ENCODE measurements at regions not wholly inside any gene's neighbourhood (a gene's known extent, or its start where the extent isn't known, plus 50 kb on each side); places are given as distances from the start of the nearest gene placed in this dataset.

DNA sequence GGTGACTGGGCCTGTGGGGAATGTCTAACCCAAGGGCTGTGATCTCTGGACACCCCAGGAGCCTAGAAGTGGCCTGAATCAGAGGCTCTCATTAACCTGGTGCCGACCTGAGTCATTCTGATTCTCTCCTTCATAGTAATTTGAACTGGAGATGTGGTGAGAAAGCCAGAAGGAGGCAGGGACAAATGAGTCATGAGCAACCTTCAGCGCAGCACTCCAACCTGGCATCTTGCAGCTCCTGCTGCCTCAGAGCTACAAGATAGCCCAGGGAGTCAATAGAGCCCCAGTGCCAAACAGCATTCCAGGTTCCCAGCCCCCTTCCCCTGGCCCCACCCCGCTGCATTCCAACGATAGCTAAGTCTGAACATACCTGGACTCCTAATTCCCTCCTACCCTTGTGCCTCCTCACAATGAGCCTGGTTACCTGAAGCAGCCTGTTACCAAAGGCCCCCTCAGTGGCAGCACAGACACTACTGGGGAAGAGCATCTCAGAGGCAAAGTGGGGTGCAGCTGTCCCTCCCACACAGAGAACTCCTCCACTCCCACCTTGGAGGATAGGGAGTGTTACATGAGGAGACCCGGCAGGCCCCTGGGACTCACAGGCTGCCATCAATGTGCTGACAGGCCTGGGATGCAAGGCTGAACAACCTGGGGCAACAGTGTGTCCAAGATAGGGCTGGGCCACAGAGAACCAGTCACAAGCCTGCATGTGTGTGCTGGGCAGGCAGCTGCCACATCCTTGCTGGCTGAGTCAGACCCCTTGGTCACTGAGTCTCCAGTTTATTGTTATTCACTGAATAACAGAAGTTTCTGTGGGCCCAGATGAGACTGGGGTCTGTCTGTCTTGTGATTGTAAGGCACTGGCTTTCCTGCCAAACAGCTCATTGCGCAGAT is 76.8 kb upstream of the LEP start:
- no peak for DNase-seq (ENCODE audit: low spot score)
- BruUV-seq (replicated peaks): no TSS peak
- peaks cover 7% of the 10 kb centered on the region for H3K4me1 ChIP-seq (ENCODE audit: insufficient read depth, low read length, poor library complexity, severe bottlenecking)
- H3K27ac ChIP-seq (ENCODE audit: low read depth, low read length, poor library complexity, severe bottlenecking): no peak overlapping the region
- H3K36me3 ChIP-seq (ENCODE audit: insufficient read depth, low read length, poor library complexity, severe bottlenecking): no peaks in the 10 kb centered on the region
- no peaks in the 10 kb centered on the region for H3K9me3 ChIP-seq (ENCODE audit: low read depth, low read length, poor library complexity, severe bottlenecking)
- TF ChIP-seq EZH2 (IDR thresholded peaks at IDR 0.05; ENCODE audit: borderline replicate concordance, low read depth, low read length, poor library complexity, severe bottlenecking) (no peak), CTCF (conservative IDR thresholded peaks at IDR 0.05; ENCODE audit: low read depth, low read length) (no peak)
- ChIA-PET POLR2A (ENCODE audit: low non-redundant PET) (interaction anchor here (0.5 kb wide), 1 partner anchor 11 kb away, joined by 5 read pairs; no protein-coding TSS in a partner anchor), CTCF (no interaction called here)
- H3K27me3 ChIP-seq (replicated peaks; ENCODE audit: insufficient read depth, low read depth, low read length, poor library complexity): peaks cover 73% of the 10 kb centered on the region
- intact Hi-C loops (cut with micrococcal nuclease; ENCODE audit: unreplicated experiment): no loop called here
- no peak overlapping the region for H3K4me3 ChIP-seq (ENCODE audit: low read depth, low read length, poor library complexity, severe bottlenecking)

GRCh38 chr7:128164955-128165670 is 76.0 kb upstream of the LEP start:
- TF ChIP-seq EZH2 (IDR thresholded peaks at IDR 0.05; ENCODE audit: borderline replicate concordance, low read depth, low read length, poor library complexity, severe bottlenecking) (no peak), CTCF (conservative IDR thresholded peaks at IDR 0.05; ENCODE audit: low read depth, low read length) (no peak)
- no peaks in the 10 kb centered on the region for H3K9me3 ChIP-seq (ENCODE audit: low read depth, low read length, poor library complexity, severe bottlenecking)
- peaks cover 7% of the 10 kb centered on the region for H3K4me1 ChIP-seq (ENCODE audit: insufficient read depth, low read length, poor library complexity, severe bottlenecking)
- ChIA-PET POLR2A (ENCODE audit: low non-redundant PET) (no interaction called here), CTCF (no interaction called here)
- H3K36me3 ChIP-seq (ENCODE audit: insufficient read depth, low read length, poor library complexity, severe bottlenecking): no peaks in the 10 kb centered on the region
- no peak for DNase-seq (ENCODE audit: low spot score)
- intact Hi-C loops (cut with micrococcal nuclease; ENCODE audit: unreplicated experiment): no loop called here
- peaks cover 74% of the 10 kb centered on the region for H3K27me3 ChIP-seq (replicated peaks; ENCODE audit: insufficient read depth, low read depth, low read length, poor library complexity)
- no peak overlapping the region for H3K27ac ChIP-seq (ENCODE audit: low read depth, low read length, poor library complexity, severe bottlenecking)
- no TSS peak for BruUV-seq (replicated peaks)
- H3K4me3 ChIP-seq (ENCODE audit: low read depth, low read length, poor library complexity, severe bottlenecking): no peak overlapping the region

GRCh38 chr7:128165927-128166420 is 75.1 kb upstream of the LEP start:
- no TSS peak for BruUV-seq (replicated peaks)
- intact Hi-C loops (cut with micrococcal nuclease; ENCODE audit: unreplicated experiment): no loop called here
- no peak for DNase-seq (ENCODE audit: low spot score)
- peaks cover 7% of the 10 kb centered on the region for H3K4me1 ChIP-seq (ENCODE audit: insufficient read depth, low read length, poor library complexity, severe bottlenecking)
- no peak overlapping the region for H3K27ac ChIP-seq (ENCODE audit: low read depth, low read length, poor library complexity, severe bottlenecking)
- TF ChIP-seq EZH2 (IDR thresholded peaks at IDR 0.05; ENCODE audit: borderline replicate concordance, low read depth, low read length, poor library complexity, severe bottlenecking): no peak
- TF ChIP-seq CTCF (conservative IDR thresholded peaks at IDR 0.05; ENCODE audit: low read depth, low read length): no peak
- POLR2A ChIA-PET (ENCODE audit: low non-redundant PET): no interaction called here
- no peaks in the 10 kb centered on the region for H3K36me3 ChIP-seq (ENCODE audit: insufficient read depth, low read length, poor library complexity, severe bottlenecking)
- no peak overlapping the region for H3K4me3 ChIP-seq (ENCODE audit: low read depth, low read length, poor library complexity, severe bottlenecking)
- no peaks in the 10 kb centered on the region for H3K9me3 ChIP-seq (ENCODE audit: low read depth, low read length, poor library complexity, severe bottlenecking)
- H3K27me3 ChIP-seq (replicated peaks; ENCODE audit: insufficient read depth, low read depth, low read length, poor library complexity): peaks cover 75% of the 10 kb centered on the region
- CTCF ChIA-PET: no interaction called here
